ENCODE measurements at regions not wholly inside any gene's neighbourhood (a gene's known extent, or its start where the extent isn't known, plus 50 kb on each side); places are given as distances from the start of the nearest gene placed in this dataset.

DNA sequence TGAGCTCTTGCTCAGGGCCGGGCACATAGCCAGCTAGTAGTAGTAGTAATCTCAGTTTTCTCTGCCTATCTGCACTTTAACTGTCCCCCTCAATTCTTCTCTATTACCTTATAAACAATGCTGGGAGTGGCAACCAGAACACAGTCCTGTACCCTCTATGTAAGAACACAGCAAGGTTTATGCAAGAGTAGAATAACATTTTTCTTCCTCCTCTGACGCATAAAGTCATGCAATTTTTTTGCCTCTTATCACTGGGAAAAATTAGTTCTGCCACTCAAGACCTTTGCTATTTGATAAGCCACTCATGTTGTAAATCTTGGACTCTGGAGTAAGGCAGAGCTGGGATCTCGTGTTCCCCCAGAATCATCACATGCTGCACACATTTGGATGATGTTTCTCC, 200.7 kb upstream of the SOX11 start:
- H3K27ac Mint-ChIP-seq (ENCODE audit: unreplicated experiment) = no peak overlapping the region
- H3K9me3 Mint-ChIP-seq (ENCODE audit: low read depth) = peaks cover 3% of the 10 kb centered on the region
- H3K4me3 Mint-ChIP-seq (ENCODE audit: unreplicated experiment) = no peak overlapping the region
- H3K36me3 Mint-ChIP-seq (ENCODE audit: low read depth) = no peaks in the 10 kb centered on the region
- TF ChIP-seq, protein P1, sequence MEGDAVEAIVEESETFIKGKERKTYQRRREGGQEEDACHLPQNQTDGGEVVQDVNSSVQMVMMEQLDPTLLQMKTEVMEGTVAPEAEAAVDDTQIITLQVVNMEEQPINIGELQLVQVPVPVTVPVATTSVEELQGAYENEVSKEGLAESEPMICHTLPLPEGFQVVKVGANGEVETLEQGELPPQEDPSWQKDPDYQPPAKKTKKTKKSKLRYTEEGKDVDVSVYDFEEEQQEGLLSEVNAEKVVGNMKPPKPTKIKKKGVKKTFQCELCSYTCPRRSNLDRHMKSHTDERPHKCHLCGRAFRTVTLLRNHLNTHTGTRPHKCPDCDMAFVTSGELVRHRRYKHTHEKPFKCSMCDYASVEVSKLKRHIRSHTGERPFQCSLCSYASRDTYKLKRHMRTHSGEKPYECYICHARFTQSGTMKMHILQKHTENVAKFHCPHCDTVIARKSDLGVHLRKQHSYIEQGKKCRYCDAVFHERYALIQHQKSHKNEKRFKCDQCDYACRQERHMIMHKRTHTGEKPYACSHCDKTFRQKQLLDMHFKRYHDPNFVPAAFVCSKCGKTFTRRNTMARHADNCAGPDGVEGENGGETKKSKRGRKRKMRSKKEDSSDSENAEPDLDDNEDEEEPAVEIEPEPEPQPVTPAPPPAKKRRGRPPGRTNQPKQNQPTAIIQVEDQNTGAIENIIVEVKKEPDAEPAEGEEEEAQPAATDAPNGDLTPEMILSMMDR (IDR thresholded peaks at IDR 0.05) = no peak
- peaks cover 5% of the 10 kb centered on the region for H3K27me3 Mint-ChIP-seq (ENCODE audit: low read depth)
- DNase-seq (ENCODE audit: low spot score) = no peak
- H3K4me1 Mint-ChIP-seq (ENCODE audit: low read depth) = no peaks in the 10 kb centered on the region

DNA sequence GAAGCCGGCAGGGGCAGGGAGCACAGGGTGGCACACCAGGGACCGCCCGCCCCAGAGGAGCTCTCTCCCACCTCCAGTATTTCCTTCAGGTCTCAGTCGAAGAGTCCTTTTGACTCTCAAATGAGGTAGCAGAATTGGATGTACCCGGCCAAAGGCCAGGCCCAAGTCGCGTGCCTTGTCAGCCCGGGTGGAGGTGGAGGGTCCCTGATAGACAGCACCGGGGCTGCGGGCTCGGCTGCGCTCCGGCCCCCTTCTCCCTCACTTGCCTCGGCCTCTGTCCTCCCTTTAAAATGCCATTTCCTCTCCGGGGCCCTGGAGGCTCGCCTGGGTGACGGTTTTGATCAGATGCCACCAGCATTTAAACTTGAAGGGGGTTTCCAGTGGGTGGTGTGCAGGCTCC, 198.9 kb upstream of the SOX11 start:
- H3K27ac Mint-ChIP-seq (ENCODE audit: unreplicated experiment) = no peak overlapping the region
- peaks cover 3% of the 10 kb centered on the region for H3K9me3 Mint-ChIP-seq (ENCODE audit: low read depth)
- H3K27me3 Mint-ChIP-seq (ENCODE audit: low read depth) = peaks cover 3% of the 10 kb centered on the region
- no peaks in the 10 kb centered on the region for H3K4me1 Mint-ChIP-seq (ENCODE audit: low read depth)
- no peak for DNase-seq (ENCODE audit: low spot score)
- no peaks in the 10 kb centered on the region for H3K36me3 Mint-ChIP-seq (ENCODE audit: low read depth)
- no peak overlapping the region for H3K4me3 Mint-ChIP-seq (ENCODE audit: unreplicated experiment)
- TF ChIP-seq, protein P1 (IDR thresholded peaks at IDR 0.05) = no peak

DNA sequence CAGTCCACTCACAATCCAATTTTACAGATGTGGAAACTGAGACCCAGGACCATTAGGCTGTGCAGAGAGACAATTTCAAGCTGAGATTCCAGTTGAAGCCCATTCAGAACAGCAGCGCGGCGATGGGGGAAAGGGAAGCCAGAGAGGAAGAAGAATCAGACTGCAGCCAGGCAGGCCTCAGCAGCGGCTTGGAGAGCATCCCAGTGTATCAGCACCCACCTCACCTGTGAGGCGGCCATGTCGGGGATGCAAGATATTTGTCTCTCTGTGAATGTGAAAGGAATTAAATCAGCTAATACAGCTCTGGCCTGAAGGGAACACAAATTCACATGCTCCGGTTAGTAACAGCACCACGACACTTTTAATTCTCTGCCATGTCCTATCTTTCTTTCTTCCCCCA, 198.0 kb upstream of the SOX11 start:
- H3K9me3 Mint-ChIP-seq (ENCODE audit: low read depth) = no peaks in the 10 kb centered on the region
- no peaks in the 10 kb centered on the region for H3K4me1 Mint-ChIP-seq (ENCODE audit: low read depth)
- peaks cover 3% of the 10 kb centered on the region for H3K27me3 Mint-ChIP-seq (ENCODE audit: low read depth)
- no peak overlapping the region for H3K4me3 Mint-ChIP-seq (ENCODE audit: unreplicated experiment)
- H3K27ac Mint-ChIP-seq (ENCODE audit: unreplicated experiment) = no peak overlapping the region
- TF ChIP-seq, protein P1 (IDR thresholded peaks at IDR 0.05) = no peak
- DNase-seq (ENCODE audit: low spot score) = no peak
- H3K36me3 Mint-ChIP-seq (ENCODE audit: low read depth) = no peaks in the 10 kb centered on the region

DNA sequence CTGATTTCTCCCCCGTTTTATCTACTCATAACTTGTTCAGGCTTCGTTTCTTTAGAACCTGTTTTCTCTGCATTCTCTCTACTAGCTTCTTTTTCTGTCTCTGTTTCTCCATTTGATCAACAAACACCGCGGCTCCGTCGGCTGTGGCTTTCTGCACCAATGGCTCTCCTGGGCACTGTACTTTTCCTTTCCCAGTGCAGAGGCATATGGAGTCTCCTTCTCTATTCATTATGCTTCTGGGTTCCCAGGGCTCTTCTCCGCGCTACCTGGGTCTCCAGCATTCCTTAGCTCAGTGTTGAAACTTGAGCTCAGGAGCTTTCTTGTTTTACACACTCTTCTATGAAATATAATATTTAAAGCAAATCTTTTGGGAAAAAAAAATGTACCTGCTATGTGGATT, 196.6 kb upstream of the SOX11 start:
- no peaks in the 10 kb centered on the region for H3K36me3 Mint-ChIP-seq (ENCODE audit: low read depth)
- H3K4me1 Mint-ChIP-seq (ENCODE audit: low read depth) = no peaks in the 10 kb centered on the region
- no peak overlapping the region for H3K27ac Mint-ChIP-seq (ENCODE audit: unreplicated experiment)
- no peaks in the 10 kb centered on the region for H3K9me3 Mint-ChIP-seq (ENCODE audit: low read depth)
- H3K27me3 Mint-ChIP-seq (ENCODE audit: low read depth) = peaks cover 3% of the 10 kb centered on the region
- DNase-seq (ENCODE audit: low spot score) = no peak
- TF ChIP-seq, protein P1 (IDR thresholded peaks at IDR 0.05) = no peak
- no peak overlapping the region for H3K4me3 Mint-ChIP-seq (ENCODE audit: unreplicated experiment)

DNA sequence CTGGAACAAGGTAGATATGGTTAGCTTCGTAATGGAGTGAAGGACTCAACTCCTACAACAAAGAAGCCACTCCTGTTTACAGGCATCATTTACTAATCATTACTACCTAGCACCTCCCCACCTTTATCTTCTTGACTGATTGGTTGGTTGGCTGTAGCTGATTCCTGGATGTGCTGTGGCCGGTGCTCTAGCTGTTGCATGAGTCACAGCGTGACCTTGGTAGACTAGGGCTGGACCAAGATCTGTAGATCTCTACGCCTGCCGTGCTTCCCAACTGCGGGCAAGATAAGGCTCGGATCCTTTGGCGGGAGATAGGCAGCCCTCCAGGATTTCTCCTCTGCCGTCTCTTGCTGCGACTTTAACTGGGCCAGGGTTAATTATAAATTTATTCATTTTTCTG, 194.3 kb upstream of the SOX11 start:
- no peak for DNase-seq (ENCODE audit: low spot score)
- H3K36me3 Mint-ChIP-seq (ENCODE audit: low read depth) = no peaks in the 10 kb centered on the region
- H3K4me1 Mint-ChIP-seq (ENCODE audit: low read depth) = no peaks in the 10 kb centered on the region
- TF ChIP-seq, protein P1 (IDR thresholded peaks at IDR 0.05) = no peak
- peaks cover 3% of the 10 kb centered on the region for H3K27me3 Mint-ChIP-seq (ENCODE audit: low read depth)
- no peaks in the 10 kb centered on the region for H3K9me3 Mint-ChIP-seq (ENCODE audit: low read depth)
- H3K27ac Mint-ChIP-seq (ENCODE audit: unreplicated experiment) = no peak overlapping the region
- no peak overlapping the region for H3K4me3 Mint-ChIP-seq (ENCODE audit: unreplicated experiment)
